Breast epithelium (tissue), 3 donors: ENCODE measurements at regions not wholly inside any gene's neighbourhood (a gene's known extent, or its start where the extent isn't known, plus 50 kb on each side); places are given as distances from the start of the nearest gene placed in this dataset.

ENCODE experiments used
- POLR2A ChIP-seq: fragments of 450-650 bp; IDR thresholded peaks from one replicate; pipeline ENCODE4 v1.6.1; 2016; ENCODE audit warnings: antibody characterized with exemption, mild to moderate bottlenecking, moderate library complexity
- POLR2AphosphoS5 ChIP-seq, 3 donors: sonication (generic); formaldehyde crosslinking; IDR thresholded peaks; one replicate each; pipeline ENCODE4 v1.6.1; 2017; ENCODE audit warnings: antibody characterized with exemption in 3 of 3
- TF ChIP-seq, protein P1 (sequence below), 3 donors: fragments of 450-650 bp; IDR thresholded peaks; one replicate each; pipeline ENCODE4 v1.5.1; 2016 to 2017; ENCODE audit warnings: antibody characterized with exemption in 3 of 3, mild to moderate bottlenecking in 3 of 3, moderate library complexity in 3 of 3

DNA sequence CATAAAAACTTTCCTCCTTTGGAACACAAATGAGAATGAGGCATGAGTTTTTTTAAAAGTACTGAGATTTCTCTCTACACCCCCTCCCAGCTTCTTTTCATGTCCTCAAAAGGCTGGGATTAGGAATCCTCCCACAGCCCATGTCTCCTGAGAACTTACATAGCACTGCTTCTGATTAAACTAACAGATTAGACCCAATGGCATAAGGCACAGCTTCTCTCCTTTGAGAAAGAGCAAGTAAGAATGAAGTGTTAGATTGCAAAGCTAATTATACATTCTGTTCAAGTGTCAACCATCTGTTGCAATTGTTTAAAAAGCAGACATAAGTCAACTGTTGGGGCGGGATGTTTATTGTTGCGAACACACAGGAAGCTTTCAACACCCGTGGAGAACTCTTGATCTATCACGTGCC lies 715.1 kb downstream of the CDH11 start:
- TF ChIP-seq, protein P1, sequence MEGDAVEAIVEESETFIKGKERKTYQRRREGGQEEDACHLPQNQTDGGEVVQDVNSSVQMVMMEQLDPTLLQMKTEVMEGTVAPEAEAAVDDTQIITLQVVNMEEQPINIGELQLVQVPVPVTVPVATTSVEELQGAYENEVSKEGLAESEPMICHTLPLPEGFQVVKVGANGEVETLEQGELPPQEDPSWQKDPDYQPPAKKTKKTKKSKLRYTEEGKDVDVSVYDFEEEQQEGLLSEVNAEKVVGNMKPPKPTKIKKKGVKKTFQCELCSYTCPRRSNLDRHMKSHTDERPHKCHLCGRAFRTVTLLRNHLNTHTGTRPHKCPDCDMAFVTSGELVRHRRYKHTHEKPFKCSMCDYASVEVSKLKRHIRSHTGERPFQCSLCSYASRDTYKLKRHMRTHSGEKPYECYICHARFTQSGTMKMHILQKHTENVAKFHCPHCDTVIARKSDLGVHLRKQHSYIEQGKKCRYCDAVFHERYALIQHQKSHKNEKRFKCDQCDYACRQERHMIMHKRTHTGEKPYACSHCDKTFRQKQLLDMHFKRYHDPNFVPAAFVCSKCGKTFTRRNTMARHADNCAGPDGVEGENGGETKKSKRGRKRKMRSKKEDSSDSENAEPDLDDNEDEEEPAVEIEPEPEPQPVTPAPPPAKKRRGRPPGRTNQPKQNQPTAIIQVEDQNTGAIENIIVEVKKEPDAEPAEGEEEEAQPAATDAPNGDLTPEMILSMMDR (IDR thresholded peaks at IDR 0.05) = no peak
- no peak for TF ChIP-seq POLR2AphosphoS5 (IDR thresholded peaks at IDR 0.05)
- TF ChIP-seq POLR2A = no peak
